LHCN-M2 (cell line): ENCODE measurements at regions not wholly inside any gene's neighbourhood (a gene's known extent, or its start where the extent isn't known, plus 50 kb on each side); places are given as distances from the start of the nearest gene placed in this dataset.
"Not testable (repeated sequence)": the region's sequence is repeated elsewhere in the genome, so short reads cannot be mapped to it uniquely, and the experiment has no call there.

Experiments
- DNase-seq: peaks from one replicate; pipeline ENCODE4 v3.0.0-alpha.2; 2012; ENCODE audit warnings: low read depth

GRCh38 chr17:26731005-26731921, 562.7 kb upstream of the WSB1 start:
- no peak for DNase-seq

DNA sequence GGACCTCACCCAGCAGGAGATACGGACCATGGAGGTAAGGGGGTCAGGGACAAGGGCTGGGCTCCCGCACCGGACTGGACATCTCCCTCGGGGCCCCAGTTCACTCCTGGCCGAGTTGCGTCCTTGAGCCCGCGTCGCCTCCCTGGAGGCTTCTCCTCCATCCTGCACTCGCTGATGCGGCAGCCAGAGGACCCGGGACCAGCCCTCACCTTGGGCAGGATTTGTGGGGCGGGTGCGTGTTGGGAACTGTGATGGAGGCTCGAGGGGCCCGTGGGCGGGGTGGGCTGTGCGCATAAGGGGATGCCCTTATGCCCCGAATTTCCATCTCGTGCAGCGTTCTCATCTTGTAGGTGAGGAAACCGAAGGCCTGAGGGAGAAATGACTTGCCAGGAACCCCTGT, 562.0 kb upstream of the WSB1 start:
- DNase-seq: not testable (repeated sequence)

GRCh38 chr17:26734775-26735174, 559.1 kb upstream of the WSB1 start:
- not testable (repeated sequence) for DNase-seq

- DNase-seq: not testable (repeated sequence)
Measured at GRCh38 chr17:26735977-26736376, 557.9 kb upstream of the WSB1 start.

- DNase-seq: no peak
Measured at GRCh38 chr17:26765860-26766709, 527.8 kb upstream of the WSB1 start.

DNA sequence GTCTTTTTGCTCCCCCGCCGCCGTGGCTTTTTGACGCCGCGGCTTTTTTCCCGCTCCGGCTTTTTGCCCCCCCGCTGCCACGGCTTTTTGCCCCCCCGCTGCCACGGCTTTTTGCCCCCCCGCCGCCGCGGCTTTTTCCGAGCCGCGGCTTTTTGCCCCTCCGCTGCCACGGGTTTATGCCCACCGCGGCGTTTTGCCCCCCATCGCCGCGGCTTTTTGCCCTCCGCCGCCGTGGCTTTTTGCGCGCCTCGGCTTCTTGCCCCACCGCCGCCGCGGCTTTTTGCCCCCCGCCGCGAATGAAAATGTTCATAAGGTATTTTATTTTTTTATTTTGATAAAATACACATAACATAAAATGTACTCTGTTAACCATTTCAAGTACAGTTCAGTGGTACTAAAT, 527.2 kb upstream of the WSB1 start:
- no peak for DNase-seq

- DNase-seq: no peak
Measured at GRCh38 chr17:26773189-26774188, 520.4 kb upstream of the WSB1 start.

DNA sequence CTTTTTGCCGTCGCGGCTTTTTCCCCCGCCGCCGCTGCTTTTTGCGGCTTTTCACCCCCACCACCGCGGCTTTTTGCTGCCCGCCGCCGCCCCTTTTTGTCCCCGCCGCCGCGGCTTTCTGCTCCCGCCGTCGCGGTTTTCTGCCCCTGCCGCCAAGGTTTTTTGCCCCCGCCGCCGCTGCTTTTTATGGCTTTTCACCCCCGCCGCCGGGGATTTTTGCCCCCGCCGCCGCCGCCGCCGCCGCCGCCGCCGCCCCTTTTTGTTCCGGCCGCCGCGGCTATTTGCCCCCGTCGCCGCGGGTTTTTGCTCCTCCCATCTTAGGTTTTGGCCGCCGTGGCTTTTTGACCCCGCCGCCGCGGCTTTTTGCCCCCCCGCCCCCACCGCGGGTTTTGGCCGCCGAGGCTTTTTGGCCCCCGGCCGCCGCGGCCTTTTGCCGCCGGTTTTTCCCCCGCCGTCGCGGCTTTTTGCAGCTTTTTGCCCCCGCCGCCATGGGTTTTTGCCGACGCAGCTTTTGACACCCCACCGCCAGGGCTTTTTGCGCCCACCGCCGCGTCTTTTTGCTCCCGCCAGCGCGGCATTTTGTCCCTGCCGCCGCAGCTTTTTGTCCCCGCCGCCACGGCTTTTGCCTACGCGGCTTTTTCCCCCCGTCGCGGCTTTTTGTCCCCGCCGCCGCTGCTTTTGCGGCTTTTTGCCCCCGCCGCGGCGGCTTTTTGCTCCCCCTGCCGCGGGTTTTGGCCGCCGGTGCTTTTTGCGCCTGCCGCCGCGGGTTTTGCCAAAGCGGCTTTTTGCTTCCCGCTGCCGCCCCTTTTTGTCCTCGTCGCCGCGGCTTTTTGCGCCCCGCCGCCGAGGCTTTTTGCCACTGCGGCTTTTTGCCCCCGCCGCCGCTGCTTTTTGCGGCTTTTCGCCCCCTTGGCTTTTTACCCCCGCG, 519.4 kb upstream of the WSB1 start:
- DNase-seq: no peak

DNA sequence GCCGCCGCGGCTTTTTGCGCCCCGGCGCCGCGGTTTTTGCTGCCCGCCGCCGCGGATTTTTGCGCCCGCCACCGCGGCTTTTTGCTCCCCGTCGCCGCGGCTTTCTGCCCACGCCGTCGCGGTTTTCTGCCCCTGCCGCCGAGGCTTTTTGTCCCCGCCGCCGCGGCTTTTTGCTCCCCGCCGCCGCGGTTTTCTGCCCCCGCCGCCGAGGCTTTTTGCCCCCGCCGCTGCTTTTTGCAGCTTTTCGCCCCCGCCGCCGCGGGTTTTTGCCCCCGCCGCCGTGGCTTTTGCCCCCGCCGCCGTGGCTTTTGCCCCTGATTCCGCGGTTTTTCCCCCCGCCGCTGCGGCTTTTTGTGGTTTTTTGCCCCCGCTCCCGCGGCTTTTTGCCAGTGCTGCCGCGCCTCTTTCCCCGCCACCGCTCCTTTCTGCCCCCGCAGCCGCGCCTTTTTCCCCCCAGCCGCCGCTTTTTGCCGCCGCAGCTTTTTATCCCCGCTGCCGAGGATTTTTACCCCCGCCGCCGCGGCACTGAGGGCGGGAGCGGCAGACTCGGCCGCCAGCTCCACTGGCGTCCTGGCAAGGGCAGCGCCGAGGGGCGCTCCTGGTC, 518.6 kb upstream of the WSB1 start:
- DNase-seq: no peak

DNA sequence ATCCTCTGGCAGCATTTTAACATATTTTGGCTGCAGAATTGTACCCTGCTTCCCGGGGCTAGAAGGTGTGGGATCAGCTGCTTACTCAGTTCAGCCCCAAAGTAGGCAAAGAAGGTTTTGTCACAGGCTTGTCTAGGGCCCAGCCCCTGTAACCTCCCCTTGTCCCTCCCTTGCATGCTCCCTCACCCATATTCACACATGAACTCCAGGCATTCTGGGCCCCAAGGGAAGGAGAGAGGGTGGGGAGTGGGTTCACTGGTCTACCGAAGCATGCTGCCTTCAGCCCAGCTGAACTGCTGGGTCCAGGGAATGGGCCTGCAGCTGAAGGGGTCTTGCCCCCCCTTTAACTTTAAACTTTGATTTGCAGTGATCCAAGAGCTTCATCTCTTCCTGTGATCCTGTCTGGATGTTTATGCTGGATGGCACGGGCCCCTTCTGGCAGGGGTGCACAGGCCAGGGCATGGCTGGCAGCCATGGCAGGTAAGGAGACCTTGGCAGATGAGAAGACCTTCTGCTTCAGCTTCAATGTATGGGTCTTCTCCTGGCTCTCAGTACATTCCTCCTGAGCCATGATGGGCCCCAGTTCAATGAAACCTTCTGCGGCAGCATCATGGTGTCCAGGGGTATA, 513.6 kb upstream of the WSB1 start:
- DNase-seq: not testable (repeated sequence)

- no peak for DNase-seq
Measured at GRCh38 chr17:26782153-26782552, 511.8 kb upstream of the WSB1 start.

GRCh38 chr17:26792486-26792885, 501.4 kb upstream of the WSB1 start:
- DNase-seq: peak; percentile 2

DNA sequence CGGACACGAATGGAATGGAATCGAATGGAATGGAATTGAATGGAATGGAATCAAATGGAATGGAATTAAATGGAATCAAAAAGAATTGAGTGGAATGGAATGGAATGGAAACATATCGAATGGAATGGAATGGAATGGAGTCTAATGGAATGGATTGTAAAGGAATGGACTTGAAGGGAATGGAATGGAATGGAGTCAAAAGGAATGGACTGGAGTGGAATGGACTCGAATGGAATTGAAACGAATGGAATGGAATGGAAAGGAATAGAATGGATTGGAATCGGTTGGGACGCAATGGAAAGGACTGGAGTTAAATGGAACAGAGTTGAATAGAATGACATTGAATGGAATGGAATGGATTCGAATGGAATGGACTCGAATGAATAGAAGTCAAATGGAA, 486.9 kb upstream of the WSB1 start:
- DNase-seq: no peak

DNA sequence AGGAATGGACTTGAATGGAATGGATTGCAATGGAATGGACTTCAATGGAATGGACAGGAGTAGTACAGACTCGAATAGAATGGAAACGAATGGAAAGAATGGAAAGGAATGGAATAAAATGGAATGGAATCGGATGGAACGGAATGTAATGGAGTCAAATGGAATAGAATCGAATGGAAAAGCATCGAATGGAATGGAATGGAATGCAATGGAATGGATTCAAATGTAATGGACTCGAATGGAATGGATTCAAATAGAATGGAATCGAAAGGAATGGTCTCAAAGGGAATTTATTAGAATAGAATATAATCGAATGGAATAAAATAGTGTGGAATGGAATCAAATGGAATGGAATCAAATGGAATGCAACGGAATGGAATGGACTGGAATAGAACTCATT, 484.9 kb upstream of the WSB1 start:
- no peak for DNase-seq

GRCh38 chr17:26818736-26819135, 475.2 kb upstream of the WSB1 start:
- no peak for DNase-seq
